Stimulated activated CD8-positive, alpha-beta memory T cell treated with anti-CD3 and anti-CD28 coated beads, Interleukin-7, amount 100 ng/mL, for 48 hours (primary cell): ENCODE measurements at regions not wholly inside any gene's neighbourhood (a gene's known extent, or its start where the extent isn't known, plus 50 kb on each side); places are given as distances from the start of the nearest gene placed in this dataset.
"Not testable (repeated sequence)": the region's sequence is repeated elsewhere in the genome, so short reads cannot be mapped to it uniquely, and the experiment has no call there.

ENCODE experiments used
- DNase-seq, 2 donors: peaks; one replicate each; pipeline ENCODE4 v3.0.0-alpha.2; 2020; ENCODE audit warnings: low read depth in 1 of 2; ENCODE audit errors: extremely low read depth in 1 of 2

GRCh38 chr5:159800131-159800840 is 116.0 kb upstream of the ADRA1B start:
- no peak for DNase-seq

GRCh38 chr5:159801303-159801702 is 115.0 kb upstream of the ADRA1B start:
- no peak for DNase-seq

GRCh38 chr5:159802661-159803060 is 113.6 kb upstream of the ADRA1B start:
- no peak for DNase-seq

DNA sequence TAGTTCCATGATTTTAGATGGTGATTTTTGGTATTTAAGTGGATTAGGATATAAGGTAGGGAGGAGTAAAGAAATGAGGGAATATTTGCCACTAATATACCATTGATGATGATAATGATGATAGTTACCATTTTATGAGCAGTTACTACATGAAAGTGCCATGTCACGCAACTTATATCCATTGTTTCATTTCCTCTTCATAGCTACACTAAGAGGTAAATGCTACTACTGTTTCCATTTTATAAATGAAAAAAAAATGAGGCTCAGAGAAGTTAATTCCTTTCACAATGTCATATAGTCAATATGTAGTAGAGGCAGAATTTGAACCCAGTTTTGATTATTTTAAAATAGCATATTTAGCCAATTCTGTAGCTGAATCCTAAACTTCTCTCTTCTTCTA is 112.2 kb upstream of the ADRA1B start:
- DNase-seq, result no peak

- DNase-seq, result no peak
Observed at GRCh38 chr5:159805021-159805420, 111.3 kb upstream of the ADRA1B start.

GRCh38 chr5:159807135-159807534 is 109.1 kb upstream of the ADRA1B start:
- DNase-seq, result not testable (repeated sequence)

- no peak for DNase-seq
Observed at GRCh38 chr5:159807586-159807985, 108.7 kb upstream of the ADRA1B start.

DNA sequence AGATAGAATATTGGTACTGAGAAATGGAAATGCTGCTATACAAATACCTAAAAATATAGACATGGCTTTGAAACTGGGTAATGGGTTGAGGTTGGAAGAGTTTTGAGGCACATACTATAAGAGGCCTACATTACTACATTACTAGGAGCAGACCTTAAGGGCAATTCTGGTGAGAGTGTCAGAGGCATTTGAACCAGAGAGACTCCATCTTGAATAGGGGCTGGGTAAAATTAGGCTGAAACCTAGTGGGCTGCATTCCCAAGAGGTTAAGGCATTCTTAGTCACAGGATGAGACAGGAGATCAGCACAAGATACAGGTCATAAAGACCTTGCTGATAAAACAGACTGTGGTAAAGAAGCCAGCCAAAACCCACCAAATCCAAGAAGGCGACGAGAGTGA is 104.6 kb upstream of the ADRA1B start:
- no peak for DNase-seq

DNA sequence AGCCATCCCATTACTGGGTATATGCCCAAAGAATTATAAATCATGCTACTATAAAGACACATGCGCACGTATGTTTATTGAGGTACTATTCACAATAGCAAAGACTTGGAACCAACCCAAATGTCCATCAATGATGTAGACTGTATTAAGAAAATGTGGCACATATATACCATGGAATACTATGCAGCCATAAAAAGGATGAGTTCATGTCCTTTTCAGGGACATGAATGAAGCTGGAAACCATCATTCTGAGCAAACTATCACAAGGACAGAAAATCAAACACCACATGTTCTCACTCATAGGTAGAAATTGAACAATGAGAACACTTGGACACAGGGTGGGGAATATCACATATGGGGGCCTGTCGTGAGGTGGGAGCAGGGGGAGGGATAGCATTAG is 103.5 kb upstream of the ADRA1B start:
- DNase-seq, result not testable (repeated sequence)

DNA sequence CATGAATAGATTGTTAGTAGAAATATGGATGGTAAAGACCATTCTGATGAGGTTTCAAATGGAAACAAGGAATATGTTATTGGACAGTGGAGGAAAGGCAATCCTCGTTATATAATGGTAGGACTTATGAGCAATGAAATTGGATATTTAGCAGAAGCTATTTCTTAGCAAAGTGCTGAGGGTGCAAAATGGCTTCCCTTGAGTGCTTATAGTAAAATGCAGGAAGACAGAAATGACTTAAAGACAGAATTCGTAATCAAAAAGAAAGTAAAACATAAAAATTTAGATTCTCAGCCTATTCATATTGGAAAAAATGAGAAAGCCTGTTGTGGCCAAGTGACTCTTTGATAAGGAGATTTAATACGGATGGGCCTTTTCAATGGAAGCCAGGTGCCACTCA is 102.1 kb upstream of the ADRA1B start:
- DNase-seq, result no peak

DNA sequence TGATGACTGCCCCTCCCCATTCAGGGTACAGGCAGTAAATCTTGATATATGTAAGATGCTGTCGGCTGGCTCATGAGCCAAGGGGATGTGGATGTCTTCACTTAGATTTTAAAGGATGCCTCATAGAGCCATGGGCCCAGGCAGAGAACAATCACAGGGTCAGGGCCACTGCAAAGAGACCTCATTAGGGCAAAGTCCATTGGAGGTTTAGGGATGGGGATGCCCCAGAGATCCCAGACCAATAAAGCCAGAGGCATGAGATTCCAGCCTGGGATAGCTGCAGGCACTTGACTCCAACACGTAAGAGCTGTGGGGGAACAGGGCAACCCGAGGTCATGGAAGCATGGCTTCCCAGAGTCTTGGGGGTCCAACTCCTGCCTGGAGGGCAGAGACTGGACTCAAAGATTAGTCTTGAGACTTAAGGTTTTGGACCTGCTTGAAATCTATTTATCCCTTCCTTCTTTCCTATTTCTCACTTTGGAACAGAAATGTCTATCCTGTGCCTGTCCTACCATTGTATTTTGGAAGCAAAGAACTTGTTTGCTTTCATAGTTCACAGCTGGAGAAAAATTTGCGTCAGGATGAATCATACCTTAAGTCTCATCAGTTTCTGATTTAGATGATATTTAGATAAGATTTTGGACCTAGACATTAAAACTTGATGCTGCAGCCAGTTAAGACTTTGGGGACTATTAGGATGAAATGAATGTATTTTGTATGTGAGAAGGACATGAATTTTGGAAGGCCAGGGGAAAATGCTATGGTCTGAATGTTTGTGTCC is 101.3 kb upstream of the ADRA1B start:
- no peak for DNase-seq

DNA sequence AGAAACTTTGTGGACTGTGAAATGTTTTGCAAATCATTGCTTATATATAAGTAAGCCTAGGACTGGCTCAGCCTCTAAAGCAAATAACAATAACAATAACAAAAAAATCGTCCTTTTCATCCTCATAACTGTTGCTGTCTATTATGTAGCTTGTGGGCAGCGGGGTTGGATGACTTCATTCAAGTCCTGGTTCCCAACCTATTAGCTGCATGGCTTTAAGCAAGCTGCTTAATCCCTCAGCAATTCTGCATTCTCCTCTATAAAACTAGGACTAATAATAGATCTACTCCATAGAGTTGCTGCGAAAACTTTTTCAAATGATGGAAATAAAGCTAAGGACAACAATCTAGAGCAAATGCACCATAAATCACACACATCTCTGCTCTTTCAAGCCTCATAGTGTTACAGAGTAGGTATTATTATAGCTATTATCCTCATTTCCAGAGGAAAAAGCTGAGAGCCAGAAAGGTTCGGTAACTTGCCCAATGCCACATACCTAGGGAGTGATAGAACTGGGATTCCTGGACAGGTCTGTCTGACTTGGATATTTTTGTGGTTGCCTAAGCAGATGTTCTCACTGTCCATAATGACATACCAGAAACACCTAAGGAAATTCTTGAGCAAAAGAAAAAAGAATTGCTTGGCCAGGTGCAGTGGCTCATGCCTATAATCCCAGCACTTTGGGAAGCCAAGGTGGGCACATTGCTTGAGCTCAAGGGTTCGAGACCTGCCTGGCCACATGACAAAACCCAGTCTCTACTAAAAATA is 98.8 kb upstream of the ADRA1B start:
- DNase-seq, result no peak

DNA sequence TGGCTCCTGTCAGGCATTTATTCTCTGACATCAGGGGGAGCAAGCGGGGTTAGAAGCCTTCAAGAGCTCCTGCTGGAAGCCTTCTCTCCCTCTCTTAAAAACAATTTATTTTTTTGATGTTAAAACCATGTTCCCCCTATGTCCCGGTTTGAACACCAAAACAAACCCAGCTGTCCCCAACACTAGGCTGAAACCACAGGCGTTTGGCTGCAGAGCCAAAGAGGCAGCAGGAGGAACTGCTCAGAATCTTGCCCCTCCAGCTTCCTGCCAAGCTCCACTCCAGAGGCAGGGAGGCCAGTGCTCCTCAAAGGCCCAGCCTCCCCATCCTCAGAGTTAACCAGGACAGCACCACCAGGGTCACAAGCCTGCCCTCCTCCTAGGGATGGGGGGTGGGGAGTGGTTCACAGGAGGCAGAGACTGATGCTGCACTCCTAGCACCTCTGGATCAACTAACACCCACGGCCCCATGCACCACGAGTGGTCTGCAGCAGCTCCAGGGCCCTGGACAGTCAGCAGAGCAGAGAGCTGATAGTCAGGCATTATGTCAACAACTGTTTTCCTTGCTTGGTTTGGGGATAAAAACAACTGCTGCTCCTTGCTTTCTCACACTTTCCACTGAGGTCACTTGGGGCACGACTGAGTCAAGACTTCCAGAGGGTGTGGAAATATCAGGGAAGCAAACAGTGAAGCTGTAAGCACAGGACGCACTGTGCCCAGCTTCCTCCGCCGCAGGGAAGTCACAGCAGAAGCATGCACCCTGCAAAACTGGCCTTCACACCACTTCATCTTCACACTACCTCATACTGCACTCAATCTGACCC is 96.5 kb upstream of the ADRA1B start:
- DNase-seq, result no peak

DNA sequence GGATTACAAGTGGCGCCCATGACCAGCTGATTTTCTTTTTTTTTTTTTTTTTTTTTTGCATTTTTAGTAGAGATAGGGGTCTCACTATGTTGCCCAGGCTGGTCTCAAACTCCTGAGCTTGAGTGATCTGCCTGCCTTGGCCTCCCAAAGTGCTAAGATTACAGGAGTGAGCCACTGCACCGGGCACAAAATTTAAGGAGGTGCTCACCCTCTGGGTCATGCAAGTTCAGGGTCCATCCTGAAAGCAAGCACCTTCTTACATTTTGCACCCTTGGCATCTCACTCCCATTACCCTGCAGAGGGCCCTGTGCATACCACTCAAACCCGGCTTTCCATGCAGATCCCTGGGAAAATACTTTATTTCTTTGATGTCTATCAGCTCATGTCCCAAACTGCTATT is 95.6 kb upstream of the ADRA1B start:
- no peak for DNase-seq

- DNase-seq, result no peak
Observed at GRCh38 chr5:159821461-159821940, 94.8 kb upstream of the ADRA1B start.

- DNase-seq, result no peak
Observed at GRCh38 chr5:159824188-159825161, 91.8 kb upstream of the ADRA1B start.

- DNase-seq, result no peak
Observed at GRCh38 chr5:159825551-159826051, 90.7 kb upstream of the ADRA1B start.

DNA sequence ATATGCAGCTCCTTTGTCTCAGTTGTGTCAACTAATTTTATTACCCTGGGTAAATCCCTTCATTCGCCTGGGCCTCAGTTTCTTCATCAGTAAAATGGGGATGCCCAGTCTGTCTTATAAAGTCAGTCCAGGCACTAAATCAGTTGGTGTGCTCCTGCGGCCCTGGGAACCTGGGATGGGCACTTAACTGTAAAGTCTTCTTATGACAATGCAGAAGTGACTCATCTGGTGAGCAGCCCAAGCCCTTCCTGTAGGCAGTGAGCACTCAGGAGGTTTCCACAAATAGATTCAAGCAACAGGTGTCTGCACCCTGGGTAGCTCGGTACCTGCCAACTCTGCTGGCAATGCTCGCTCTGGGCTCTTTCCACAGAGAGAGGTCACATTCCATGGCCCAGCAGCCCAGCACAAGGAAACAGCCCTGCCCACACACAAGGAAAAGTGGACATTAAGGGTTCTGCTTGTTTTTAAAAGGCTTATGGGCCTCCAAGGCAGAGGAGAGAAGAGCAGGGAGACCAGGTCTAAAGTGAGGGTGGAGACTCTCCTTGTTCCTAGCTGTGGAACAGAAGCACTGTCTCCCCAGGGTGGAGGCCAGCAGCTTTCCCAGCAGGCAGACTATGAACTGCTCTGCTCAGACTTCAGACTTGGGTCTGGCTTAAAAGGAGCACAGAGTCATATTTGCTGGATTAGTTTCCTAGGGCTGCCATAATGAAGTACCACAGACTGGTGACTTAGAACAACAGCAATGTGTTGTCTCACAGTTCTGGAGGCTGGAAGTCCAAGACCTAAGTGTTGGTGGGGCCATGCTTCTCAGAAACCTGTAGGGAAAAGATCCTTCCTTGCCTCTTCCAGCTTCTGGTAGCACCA is 89.7 kb upstream of the ADRA1B start:
- DNase-seq, result no peak
